Amniotic stem cell (primary cell): ENCODE measurements at regions not wholly inside any gene's neighbourhood (a gene's known extent, or its start where the extent isn't known, plus 50 kb on each side); places are given as distances from the start of the nearest gene placed in this dataset.
A peak's percentile ranks its signal among the peaks of the same experiment; 100 is the strongest.

Experiments
- DNase-seq: peaks from one replicate; lab custom pipeline; 2025; lab: John Stamatoyannopoulos, UW

DNA sequence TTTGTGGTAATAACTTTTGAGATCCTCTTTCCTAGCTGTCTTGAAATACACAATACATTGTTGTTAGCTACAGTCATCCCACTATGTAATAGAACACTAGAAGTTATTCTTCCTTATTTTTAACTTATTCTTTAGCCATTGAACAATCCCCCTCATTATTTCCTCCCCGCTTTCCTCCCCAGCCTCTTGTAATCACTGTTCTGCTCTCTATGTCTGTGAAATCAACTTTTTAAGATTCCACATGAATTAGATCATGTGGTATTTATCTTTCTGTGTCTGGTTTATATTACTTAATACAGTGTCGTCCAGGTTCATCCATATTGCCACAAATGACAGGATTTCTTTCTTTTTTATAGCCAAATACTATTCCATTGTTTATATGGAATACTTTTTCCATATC is 72.9 kb downstream of the SLC10A2 start:
- no peak for DNase-seq

DNA sequence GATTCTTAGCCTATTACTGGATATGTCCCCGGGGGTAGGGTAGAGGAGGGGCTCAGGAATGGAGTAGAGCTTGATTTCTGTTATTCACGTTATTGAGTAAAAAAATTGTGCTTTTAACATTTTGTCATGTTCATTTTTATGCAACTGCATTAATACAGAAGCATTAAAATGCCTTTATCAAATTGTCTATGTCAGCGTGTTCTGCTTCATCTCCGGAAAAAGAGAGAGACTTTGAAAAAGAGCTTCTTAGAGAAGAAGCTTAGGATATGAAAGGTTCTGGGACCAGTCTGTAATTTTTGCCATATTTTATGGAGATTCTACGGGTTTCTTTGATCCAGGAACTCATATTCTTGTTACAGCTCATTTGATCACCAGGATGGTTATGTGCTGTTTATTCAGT is 82.0 kb downstream of the SLC10A2 start:
- DNase-seq: no peak

DNA sequence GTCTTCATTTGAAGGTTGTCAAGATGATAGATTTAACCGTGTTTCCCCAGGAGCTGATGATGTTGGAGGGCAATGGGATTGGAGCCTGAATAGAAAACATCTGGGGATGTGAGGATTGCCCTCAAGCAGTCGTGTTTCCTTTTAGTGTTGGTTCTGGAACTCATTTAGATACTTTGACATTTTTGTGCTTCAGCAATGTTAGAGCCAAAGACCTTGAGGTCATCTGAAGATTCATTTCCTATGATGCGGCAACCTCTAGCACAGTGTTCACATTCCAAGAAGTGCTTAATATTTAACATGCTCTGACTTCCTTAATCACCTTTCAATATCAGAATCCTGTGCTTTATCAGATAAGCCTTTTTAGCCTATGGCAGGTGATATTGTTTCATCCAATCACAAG is 82.7 kb downstream of the SLC10A2 start:
- peak; percentile 12 for DNase-seq

DNA sequence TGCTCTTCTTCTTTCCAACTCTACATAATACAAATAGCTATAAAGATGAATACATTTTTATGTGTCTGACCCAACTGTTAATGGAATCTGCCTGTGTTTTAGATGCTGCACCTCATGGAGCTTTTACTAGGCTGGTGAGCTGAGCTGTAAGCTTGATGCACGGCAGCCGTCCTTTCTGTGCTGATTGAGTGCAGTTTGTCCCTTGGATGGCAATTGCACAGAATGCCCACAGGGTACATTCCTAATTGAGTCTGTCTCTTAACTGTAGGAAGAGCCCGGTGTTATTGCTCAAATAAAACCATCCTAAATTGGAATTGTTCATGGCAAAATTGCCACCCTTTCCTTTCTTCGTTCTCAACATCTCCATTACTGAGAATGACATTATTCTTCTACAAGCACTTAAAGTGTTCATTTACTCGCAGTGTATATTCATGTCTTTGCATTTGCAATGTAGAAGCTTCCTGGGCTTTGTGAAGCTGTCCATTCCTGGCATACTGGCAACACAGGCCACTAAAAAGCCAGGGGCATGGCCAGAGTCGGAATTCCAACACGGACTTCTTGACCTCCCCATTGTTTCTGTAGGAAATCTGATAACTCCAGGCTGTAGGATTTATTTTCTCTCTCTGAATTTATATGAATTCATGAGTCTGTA is 85.8 kb downstream of the SLC10A2 start:
- no peak for DNase-seq

DNA sequence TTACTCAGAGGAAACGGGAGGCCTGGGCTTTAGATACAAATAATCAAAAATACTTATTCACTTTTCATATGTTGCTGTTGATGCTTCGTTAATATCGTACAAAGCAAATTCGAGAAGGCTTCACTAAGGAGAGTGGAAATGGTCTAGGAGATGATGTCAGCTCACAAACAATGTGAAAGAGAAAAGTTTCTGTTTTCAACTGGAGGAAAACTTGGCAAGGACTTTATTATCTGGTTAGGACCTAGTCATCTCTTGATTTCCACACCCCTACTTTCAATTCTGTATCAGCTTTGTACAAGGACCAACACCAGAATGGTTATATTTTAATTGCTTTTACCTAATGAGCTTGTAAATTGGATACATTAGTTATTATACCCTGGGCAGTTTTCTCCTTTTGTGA is 88.0 kb downstream of the SLC10A2 start:
- DNase-seq: no peak

DNA sequence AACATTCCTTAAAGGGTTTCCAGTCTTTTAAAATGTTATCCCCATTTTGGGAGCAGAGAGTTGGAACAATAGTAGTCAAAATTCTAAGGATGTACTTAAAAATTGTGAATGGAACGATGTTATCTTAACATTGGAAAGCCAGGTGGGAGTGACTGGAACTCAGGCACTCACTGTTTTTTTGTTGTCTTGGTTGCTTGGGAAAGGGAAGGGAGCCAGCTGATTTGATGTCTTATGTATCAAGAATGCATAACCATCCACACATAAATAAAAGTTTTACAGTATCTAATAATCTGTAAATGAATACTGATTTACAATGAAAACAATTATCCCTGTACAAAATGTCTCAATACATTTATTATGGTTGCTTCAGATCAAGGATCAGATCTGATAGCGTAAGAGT is 88.7 kb downstream of the SLC10A2 start:
- DNase-seq: peak; percentile 2

DNA sequence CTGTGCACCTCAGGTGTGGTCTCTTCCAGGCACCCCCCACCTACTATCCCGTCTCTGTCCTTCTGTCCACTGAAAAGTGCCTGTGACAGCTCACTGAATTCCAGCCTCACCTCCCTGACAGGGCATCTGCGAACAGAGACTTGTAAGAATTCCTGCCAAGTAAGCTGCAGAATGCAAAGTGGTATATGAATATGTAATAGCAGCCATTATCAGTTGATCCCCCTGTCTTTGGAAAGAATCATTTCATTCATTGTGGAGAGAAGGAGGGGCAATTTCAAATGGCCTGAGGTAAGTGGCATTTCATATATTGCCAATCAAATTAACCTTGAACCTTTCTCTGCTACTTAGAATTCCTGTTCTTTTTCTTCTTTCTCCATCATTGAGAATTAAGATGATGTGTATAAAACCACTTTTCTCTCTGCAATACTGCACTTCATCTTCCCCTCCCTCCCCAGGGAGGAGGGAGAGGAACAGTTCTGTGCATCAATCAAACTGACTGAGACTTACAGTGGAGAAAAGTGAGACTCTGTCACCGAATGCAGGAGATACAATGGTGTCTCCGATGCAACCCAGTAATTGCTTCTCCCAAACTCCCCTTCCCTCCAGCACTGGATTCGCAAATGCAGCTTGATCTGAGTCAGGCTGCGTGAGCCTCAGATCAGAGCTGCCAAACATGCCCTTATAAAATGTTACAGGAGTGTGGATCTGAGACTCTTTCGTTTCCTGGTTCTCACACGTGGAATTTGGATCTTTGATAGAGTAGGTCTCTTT is 91.7 kb downstream of the SLC10A2 start:
- DNase-seq: no peak

DNA sequence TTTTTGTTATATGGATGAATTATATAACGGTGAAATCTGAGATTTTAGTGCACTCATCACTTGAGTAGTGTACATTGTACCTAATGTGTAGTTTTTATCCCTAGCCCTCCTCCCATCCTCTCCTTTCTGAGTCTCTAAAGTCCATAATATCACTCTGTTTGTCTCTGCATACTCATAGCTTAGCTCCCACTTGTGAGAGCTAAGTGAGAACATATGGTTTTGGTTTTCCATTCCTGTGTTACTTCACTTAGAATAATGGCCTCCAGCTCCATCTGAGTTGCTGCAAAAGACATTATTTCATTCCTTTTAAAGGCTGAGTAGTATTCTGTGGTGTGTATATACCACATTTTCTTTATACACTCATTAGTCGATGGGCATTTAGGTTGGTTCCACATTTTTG is 94.0 kb downstream of the SLC10A2 start:
- DNase-seq: no peak

DNA sequence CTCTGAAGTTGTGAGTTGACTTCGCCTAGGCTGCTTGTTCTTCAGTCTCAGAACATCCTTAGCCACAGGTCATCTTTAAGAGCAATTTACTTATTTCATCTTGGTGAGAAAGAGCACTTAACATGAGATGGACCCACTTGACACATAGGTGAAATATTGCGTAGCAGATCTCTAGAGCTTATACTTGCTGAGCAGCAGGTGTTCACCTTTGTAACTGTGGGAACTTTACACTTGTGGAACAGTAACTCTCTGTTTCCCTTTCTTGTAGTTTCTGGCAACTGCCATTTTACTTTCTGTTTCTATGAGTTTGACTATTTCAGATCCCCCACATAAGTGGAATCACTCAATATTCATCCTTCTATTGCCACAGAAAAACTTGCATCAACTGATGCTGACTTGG is 95.7 kb downstream of the SLC10A2 start:
- no peak for DNase-seq

DNA sequence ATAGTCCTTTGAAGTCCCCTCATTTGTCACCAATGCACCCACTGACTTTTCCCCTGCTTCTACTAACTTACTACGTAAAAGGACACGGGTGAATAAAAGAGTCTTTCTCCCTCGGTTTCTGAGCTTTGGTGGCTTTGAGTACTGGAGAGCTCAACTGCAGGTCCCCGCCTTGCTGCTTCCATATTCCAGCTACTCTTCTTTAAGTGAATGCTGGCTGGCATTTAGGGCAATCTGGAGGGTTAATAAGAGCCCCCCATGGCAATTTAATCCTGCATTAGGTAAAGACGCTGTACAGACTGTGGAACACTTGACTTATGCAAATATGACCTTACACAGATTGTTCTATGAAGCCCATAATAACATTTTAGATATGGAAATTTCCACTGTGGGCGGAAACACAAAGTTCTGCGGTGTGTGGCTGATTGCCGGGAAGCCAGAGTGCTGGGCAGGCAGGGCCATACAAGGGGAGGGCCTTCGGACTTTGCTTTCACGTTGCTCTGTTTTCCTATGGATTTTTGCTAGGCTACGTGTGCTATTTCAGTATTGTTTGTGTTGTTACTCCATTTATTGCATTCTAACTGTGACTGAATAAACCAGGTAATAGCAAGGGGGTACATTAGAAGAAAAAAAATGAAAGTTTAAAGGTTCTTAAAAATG is 97.5 kb downstream of the SLC10A2 start:
- DNase-seq: no peak

DNA sequence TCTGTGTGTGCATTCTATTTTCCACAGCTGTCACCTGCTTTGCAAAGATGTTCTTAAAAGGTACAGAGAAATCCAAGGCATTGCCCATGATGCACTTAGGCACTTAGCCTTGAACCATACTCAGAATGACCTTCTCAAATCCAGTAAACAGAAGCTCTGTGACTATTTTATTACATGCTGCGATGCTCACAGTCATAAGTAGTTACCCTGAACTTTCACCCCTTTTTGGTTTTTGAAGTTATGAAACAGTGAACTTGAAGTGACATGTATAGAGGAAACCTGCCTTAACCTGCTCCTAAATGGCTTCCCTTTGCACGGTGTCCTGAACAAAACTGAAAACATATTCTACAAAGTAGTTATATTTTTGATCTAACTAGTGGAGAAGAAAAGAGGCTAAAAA is 100.4 kb downstream of the SLC10A2 start:
- DNase-seq: no peak

DNA sequence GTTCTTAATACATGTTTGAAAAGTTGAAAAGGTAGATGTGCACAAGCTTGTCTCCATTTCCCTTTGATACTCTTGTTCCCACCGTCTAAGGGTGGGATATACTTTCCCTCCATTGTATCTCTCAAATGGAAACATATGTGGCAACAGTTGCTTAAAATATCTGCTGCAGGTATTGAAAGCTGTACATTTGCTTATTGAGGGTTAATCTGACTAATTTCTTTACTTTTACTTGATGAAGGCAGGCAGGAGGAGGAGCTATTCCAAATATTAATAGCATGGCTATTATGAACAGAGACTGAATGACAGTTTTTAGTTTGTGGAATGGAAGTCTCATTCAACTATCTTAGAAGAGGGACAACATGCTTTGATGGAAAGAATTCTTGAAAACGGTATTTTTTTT is 103.8 kb downstream of the SLC10A2 start:
- no peak for DNase-seq

DNA sequence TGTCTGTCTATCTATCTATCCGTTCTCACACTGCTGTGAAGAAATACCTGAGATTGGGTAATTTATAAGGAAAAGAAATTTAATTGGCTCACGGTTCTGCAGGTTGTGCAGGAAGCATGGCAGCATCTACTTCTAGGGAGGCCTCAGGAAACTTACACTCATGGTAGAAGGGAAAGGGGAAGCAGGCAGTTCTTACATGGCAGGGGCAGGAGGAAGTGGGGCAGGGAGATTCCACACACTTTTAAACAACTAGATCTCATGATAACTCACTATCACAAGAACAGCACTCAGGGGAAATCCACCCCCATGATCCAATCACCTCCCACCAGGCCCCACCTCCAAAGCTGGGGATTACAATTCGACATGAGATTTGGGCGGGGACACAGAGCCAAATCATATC is 105.3 kb downstream of the SLC10A2 start:
- DNase-seq: no peak

DNA sequence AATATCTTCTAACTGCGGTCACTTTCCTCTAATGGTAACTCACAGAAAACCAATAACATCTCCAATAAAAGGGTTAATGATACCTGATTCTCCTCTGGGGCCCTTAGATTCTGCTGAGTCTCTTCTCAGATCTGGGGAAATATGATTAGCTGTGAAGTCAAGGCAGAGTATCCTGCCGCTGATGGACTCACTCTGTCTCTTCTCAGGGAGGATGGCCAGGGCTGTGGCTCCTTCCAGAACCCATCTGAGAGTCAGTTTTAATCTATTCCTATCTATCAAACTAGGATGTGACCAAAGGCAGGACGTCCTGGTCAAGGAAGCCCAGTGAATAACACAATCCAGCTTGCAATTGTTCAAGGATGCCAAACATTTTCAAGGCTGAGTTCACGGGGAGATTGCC is 109.8 kb downstream of the SLC10A2 start:
- DNase-seq: no peak

DNA sequence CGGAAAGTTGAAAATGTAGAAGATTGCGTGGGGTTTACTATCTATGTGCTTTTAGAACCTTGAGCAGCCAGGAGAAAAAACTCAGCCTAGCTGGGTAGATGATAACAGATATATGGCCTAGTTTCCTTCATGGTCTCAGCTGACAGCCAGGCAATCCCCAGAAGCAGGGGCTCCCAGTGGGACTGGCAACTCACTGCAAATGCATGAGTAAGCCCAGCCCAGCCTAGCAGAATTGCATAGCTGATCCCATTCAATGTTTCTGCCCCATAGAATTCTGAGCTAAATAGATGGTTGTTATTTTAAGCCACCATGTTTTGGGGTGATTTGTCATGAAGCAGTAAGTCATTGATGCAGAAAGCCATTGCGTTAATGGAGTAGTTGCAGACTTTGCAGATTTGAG is 108.5 kb downstream of the ERCC5 start:
- DNase-seq: no peak

DNA sequence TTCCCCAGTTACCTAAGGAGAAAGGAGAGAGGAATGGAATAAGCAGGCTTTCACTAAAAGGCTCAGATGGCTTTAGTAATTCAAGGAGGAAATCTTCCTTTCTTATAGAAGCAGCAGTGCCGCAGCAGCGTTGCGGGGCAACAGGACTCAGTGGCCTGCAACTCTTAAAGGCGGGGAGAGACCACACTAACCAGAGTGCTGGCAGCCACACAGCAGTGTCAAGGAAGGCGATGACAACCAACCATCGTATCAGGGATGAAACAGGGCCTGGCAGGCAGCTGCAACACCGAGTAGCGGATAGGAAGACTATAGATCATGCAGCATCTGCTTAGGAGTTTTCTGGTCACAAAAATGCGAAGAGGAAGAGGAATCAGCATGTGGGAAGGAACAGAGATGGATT is 106.0 kb downstream of the ERCC5 start:
- no peak for DNase-seq

DNA sequence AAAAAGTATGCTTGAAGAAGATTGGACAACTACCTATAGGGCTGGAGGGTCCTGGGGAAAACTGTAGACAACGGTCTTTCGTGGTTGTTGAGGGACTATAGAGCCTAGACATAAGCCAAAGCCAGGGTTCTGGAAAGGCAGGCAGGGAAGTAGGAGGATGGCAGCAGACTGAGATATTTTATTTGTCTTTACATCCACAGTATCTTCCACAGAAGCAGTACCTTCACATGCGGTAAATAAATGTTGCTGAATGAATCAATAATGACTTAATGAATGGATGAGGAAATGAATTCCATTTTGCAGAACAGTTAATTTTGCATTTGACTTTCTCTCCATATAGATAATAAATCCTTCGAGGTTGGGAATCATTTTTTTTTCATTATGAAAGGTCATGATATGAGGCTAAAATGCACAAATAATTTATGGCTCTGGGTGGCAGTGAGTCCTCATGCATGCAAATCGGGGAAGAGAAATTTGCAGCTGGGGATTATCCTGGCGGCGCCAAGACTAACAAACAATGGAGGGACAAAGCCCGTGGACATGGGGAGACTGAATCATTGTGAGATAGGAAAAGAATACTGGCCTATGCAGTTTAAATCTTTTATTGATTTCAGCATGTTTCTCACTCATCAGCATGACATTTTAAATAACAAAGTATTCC is 102.0 kb downstream of the ERCC5 start:
- DNase-seq: no peak

DNA sequence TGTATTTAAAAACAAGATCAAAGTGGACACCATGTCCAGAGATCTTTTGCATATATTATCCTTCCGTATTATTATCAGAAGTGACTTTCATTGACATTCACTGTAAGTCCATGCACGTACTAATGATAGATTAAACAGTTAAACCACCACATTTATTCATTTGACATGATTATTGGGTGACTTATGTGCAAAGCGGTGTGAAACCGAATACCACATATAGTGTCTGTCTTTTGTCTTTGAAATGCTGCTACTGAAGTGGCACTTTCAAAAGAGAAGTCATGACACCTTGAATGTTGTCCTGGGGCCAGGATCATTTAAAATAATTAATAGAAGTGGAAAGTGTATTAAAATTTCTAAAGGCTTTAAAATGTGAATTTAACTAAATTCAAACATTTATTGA is 100.1 kb downstream of the ERCC5 start:
- DNase-seq: no peak

DNA sequence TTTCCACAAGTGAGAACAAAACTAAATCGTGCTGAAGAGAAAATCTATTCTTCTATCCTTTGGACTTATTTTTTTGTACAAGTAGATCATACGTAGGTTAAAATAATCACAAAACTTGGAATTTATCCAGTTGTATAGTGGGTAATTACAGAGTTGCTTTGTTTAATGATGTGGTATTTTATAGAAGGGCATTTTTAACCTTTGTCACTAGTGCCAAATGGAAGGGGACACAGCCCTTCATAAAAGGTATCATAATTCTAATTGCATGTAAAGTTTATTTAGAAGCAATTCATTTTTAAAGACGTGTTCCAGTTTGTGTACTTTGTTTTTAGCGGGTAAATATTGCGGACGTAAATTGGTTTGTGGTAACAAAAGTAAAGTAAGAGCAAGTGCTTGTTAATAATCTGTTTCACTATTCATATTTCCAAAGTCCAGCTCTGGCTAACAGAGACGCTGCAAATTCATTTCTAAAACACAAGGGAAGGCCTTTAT is 99.5 kb downstream of the ERCC5 start:
- no peak for DNase-seq

DNA sequence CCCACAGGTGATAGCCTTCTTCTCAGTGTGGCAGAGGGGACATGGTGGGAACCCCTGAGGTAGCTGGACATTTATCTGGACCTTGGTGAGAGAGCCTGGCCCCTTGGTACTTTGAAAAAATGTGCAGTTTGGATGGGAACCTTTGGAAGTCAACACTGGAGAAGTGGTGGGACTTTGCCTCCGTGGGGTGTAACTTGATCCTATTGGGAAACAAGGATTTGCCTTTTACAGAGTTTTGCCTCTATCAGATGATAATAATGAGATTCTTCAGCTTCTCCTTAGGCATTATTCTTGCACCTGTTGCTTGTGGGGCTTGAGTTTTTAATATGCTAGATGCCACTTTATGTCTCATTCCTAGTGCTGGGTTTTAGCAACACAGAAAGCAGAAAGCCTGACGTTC is 99.0 kb downstream of the ERCC5 start:
- no peak for DNase-seq

DNA sequence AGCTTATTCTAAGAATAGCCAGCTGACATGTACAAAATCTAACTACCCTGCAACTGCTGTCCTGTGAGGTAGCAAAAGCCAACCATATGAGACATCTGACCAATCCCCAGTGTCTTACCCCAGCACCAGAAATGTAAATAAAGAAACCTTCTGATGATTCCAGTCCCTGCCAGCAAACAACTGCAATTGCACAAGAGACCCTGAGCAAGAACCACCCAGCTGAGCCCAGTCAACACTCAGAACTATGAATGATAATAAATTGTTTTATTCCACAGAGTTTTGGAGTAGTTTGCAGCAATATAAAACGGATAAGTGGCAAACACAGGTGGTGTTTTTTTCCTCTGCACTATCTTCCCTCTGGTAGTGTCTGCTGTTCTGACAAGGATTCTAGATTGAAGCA is 94.9 kb downstream of the ERCC5 start:
- DNase-seq: no peak

DNA sequence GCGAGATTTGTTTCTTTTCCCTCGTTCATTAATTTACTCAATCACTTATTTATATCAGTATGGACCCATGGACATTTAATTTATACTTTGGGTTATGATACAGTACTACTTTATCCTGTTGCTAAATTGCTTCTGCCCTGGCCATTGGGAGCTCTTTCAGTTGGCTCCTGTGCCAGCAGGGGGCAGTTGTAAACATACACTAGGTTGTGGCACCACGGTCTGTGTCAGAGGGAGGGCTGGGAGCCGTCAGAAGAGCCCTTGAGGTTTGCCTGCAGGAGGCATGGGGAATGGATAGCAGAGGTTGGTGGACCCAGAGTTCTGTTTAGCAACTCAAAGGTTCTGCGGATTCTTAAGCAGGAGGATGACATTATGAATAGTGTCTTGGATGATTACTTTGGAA is 94.3 kb downstream of the ERCC5 start:
- DNase-seq: no peak

DNA sequence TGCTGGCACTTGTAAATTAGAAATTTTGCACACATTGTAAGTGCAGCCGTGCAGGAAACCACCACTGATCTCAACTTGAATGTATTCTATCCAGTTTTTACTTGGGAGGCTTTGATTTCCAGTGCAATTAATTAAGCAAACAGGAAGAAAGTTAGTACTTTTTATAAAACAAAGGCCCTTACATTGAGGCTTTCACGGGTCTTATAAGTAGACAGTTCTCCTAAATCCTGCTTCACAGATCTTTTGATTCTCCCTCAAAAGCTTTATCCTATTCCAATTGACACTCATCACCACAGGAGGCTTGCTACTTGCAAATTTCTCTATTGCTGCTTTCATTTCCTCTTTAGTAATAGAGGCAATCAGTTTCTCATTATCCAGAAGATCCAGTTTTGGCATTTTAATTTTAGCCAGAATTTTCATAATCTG is 90.1 kb downstream of the ERCC5 start:
- no peak for DNase-seq
